PC-9 (cell line): ENCODE measurements at regions not wholly inside any gene's neighbourhood (a gene's known extent, or its start where the extent isn't known, plus 50 kb on each side); places are given as distances from the start of the nearest gene placed in this dataset.
A peak's percentile ranks its signal among the peaks of the same experiment; 100 is the strongest.

Experiments used
- BruUV-seq: library from RNA; stranded (reverse); fragments of 400-500 nt; replicated peaks from 2 replicates; lab custom pipeline; 2021; lab: Mats Ljungman, UMichigan
- CTCF ChIA-PET: fragments of 300-600 bp; sonication (Branson Sonifier 250); formaldehyde crosslinking; loops from one replicate; lab custom pipeline; 2022; ENCODE audit warnings: antibody characterized with exemption; lab: Charles Lee
- POLR2A ChIA-PET: fragments of 300-600 bp; sonication (Branson Sonifier 250); formaldehyde crosslinking; loops from one replicate; lab custom pipeline; 2022; ENCODE audit warnings: antibody characterized with exemption; ENCODE audit not compliant: unreplicated experiment; lab: Charles Lee
- DNase-seq, 2 experiments: peaks; one replicate each; pipeline versions ENCODE4 v3.0.0 to v3.0.0-alpha.2; 2015 to 2022; ENCODE audit warnings: mixed read lengths in 1 of 2
- H2AFZ ChIP-seq: fragments of 200-600 bp; sonication (generic); 2 replicates; pipeline ENCODE4 v1.8.1; 2017; ENCODE audit warnings: antibody characterized with exemption
- H3F3A ChIP-seq: fragments of 200-600 bp; sonication (generic); 2 replicates; pipeline ENCODE4 v1.8.1; 2017; ENCODE audit warnings: antibody characterized with exemption, mild to moderate bottlenecking, low read depth; ENCODE audit not compliant: insufficient read depth
- H3K27ac ChIP-seq: fragments of 200-600 bp; sonication (generic); 2 replicates; pipeline ENCODE4 v1.6.1; 2016; ENCODE audit warnings: mixed run types
- H3K27me3 ChIP-seq: fragments of 200-600 bp; sonication (generic); 2 replicates; pipeline ENCODE4 v1.6.1; 2016; ENCODE audit warnings: low read depth, mixed run types; ENCODE audit not compliant: insufficient read depth
- H3K36me3 ChIP-seq: fragments of 200-600 bp; sonication (generic); 2 replicates; pipeline ENCODE4 v1.6.1; 2016; ENCODE audit warnings: low read depth, mixed run types
- H3K4me1 ChIP-seq: fragments of 200-600 bp; sonication (generic); replicated peaks from 2 replicates; pipeline ENCODE4 v1.6.1; 2016; ENCODE audit warnings: mixed run types; ENCODE audit not compliant: insufficient read depth
- H3K4me2 ChIP-seq: fragments of 200-600 bp; sonication (generic); 2 replicates; pipeline ENCODE4 v1.6.1; 2017; ENCODE audit warnings: mixed run types
- H3K4me3 ChIP-seq: fragments of 200-600 bp; sonication (generic); 2 replicates; pipeline ENCODE4 v1.6.1; 2016; ENCODE audit warnings: mixed run types
- H3K79me2 ChIP-seq: fragments of 200-600 bp; sonication (generic); 2 replicates; pipeline ENCODE4 v1.6.1; 2017; ENCODE audit warnings: low read depth, mixed run types
- H3K9me2 ChIP-seq: fragments of 200-600 bp; sonication (generic); 2 replicates; pipeline ENCODE4 v1.8.1; 2017; ENCODE audit warnings: mild to moderate bottlenecking; ENCODE audit not compliant: insufficient read depth
- H3K9me3 ChIP-seq: fragments of 200-600 bp; sonication (generic); 2 replicates; pipeline ENCODE4 v1.8.1; 2016; ENCODE audit warnings: low read depth; ENCODE audit not compliant: insufficient read depth
- H4K20me1 ChIP-seq: fragments of 200-600 bp; sonication (generic); 2 replicates; pipeline ENCODE4 v1.8.1; 2017; ENCODE audit not compliant: insufficient read depth
- EZH2 ChIP-seq: fragments of 200-600 bp; sonication (generic); IDR thresholded peaks from 2 replicates; pipeline ENCODE4 v1.8.0; 2017; ENCODE audit warnings: antibody characterized with exemption, low read depth
- intact Hi-C: fragments of 100-400 bp; cut with micrococcal nuclease; formaldehyde crosslinking; loops from one replicate; pipeline ENCODE4 v1.10.0; 2022; ENCODE audit not compliant: unreplicated experiment
- TF ChIP-seq, protein P1 (sequence below): fragments of 200-600 bp; sonication (generic); conservative IDR thresholded peaks from 2 replicates; pipeline ENCODE4 v1.6.1; 2017; ENCODE audit warnings: mixed run types, antibody characterized with exemption, mild to moderate bottlenecking, moderate library complexity

DNA sequence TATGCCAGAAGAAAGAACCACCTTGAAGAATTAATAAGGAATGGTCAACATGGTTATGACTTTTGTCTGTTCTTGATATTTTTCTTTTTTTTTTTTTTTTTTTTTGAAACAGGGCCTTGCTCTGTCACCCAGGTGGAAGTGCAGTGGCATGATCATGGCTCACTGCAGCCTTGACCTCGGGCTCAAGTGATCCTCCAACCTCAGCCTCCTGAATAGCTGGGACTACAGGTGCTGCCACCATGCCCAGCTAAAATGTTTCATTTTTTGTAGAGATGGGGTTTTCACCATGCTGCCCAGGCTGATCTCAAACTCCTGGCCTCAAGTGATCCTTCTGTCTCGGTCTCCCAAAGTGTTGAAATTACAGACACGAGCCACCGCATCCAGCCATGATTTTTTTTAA, 53.4 kb upstream of the ACSL3 start:
- H3K27ac ChIP-seq, result peak overlapping the region; percentile 79
- POLR2A ChIA-PET, result interaction anchor here (0.7 kb wide), 1 partner anchor 50 kb away, joined by 3 read pairs; no protein-coding TSS in a partner anchor
- TF ChIP-seq EZH2, result no peak
- TF ChIP-seq, protein P1, sequence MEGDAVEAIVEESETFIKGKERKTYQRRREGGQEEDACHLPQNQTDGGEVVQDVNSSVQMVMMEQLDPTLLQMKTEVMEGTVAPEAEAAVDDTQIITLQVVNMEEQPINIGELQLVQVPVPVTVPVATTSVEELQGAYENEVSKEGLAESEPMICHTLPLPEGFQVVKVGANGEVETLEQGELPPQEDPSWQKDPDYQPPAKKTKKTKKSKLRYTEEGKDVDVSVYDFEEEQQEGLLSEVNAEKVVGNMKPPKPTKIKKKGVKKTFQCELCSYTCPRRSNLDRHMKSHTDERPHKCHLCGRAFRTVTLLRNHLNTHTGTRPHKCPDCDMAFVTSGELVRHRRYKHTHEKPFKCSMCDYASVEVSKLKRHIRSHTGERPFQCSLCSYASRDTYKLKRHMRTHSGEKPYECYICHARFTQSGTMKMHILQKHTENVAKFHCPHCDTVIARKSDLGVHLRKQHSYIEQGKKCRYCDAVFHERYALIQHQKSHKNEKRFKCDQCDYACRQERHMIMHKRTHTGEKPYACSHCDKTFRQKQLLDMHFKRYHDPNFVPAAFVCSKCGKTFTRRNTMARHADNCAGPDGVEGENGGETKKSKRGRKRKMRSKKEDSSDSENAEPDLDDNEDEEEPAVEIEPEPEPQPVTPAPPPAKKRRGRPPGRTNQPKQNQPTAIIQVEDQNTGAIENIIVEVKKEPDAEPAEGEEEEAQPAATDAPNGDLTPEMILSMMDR, result no peak
- H3K4me2 ChIP-seq, result peak overlapping the region; percentile 67
- peaks cover 32% of the 10 kb centered on the region for H3K4me1 ChIP-seq
- no peak overlapping the region for H2AFZ ChIP-seq
- BruUV-seq, result no TSS peak
- intact Hi-C loops, result loop anchor here (5.0 kb wide), 1 partner anchor 35 kb away; no protein-coding TSS in a partner anchor
- no peaks in the 10 kb centered on the region for H3K36me3 ChIP-seq
- H4K20me1 ChIP-seq, result no peaks in the 10 kb centered on the region
- H3K9me3 ChIP-seq, result no peaks in the 10 kb centered on the region; the same call in 1 of the 2 replicates
- no peaks in the 10 kb centered on the region for H3K9me2 ChIP-seq
- no peak for DNase-seq
- peaks cover 25% of the 10 kb centered on the region for H3F3A ChIP-seq
- no peaks in the 10 kb centered on the region for H3K79me2 ChIP-seq
- H3K27me3 ChIP-seq, result no peaks in the 10 kb centered on the region
- no peak overlapping the region for H3K4me3 ChIP-seq
- CTCF ChIA-PET, result interaction anchor here (0.6 kb wide), 1 partner anchor 98 kb away, joined by 5 read pairs; no protein-coding TSS in a partner anchor

DNA sequence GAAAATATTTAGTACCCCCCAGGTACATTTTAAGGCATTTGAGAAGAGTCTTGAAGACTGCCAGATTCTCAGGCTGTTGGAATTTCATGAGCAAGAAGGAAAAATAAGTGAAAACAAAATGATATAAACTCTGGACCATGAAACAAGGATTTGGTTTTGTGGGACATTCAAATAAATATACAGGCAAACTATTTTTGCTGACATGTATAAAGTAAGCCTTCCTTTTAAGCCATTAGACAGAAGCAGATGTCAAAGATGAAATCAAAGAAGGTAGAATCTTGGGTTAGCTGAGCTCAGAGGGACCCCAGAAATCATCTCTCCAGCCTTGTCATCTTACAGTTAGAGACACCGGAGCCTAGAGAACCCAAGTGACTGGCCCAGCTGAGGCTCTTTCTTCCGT, 51.3 kb upstream of the ACSL3 start:
- Histone ChIP-seq H3K36me3 (no peaks in the 10 kb centered on the region), H3K9me2 (no peaks in the 10 kb centered on the region), H3F3A (peaks cover 44% of the 10 kb centered on the region), H3K27ac (no peak overlapping the region), H2AFZ (no peak overlapping the region), H3K9me3 (no peaks in the 10 kb centered on the region; the same call in 1 of the 2 replicates), H3K4me1 (peaks cover 51% of the 10 kb centered on the region), H4K20me1 (no peaks in the 10 kb centered on the region), H3K79me2 (no peaks in the 10 kb centered on the region), H3K4me3 (no peak overlapping the region), H3K27me3 (no peaks in the 10 kb centered on the region), H3K4me2 (no peak overlapping the region)
- no TSS peak for BruUV-seq
- intact Hi-C loops, result loop anchor here (5.0 kb wide), 1 partner anchor 33 kb away; no protein-coding TSS in a partner anchor
- ChIA-PET CTCF (no interaction called here), POLR2A (no interaction called here)
- DNase-seq, result no peak
- TF ChIP-seq, protein P1, result no peak
- TF ChIP-seq EZH2, result no peak

DNA sequence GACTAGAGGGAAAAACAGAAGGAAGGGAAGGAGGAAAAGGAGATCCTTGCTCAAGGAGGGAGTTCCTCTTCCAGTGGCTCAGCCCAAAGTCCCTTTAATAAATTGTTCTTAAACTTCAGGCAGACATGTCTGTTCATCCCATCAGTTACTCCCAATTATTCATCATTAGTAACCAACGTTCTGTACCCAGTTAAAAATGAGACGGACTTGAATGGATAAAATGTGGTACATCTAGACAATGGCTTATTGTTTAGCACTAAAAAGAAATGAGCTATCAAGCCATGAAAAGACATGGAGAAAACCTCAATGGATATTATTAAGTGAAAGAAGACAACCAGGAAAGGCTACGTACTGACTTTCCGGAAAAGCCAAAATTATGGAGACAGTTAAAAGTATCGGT, 50.8 kb upstream of the ACSL3 start:
- Histone ChIP-seq H4K20me1 (no peaks in the 10 kb centered on the region), H2AFZ (no peak overlapping the region), H3K36me3 (no peaks in the 10 kb centered on the region), H3K4me2 (no peak overlapping the region), H3K27ac (no peak overlapping the region), H3K4me1 (peaks cover 47% of the 10 kb centered on the region), H3F3A (peaks cover 44% of the 10 kb centered on the region), H3K27me3 (no peaks in the 10 kb centered on the region), H3K4me3 (no peak overlapping the region), H3K9me3 (no peaks in the 10 kb centered on the region; the same call in 1 of the 2 replicates), H3K9me2 (no peaks in the 10 kb centered on the region), H3K79me2 (no peaks in the 10 kb centered on the region)
- intact Hi-C loops, result no loop called here
- CTCF ChIA-PET, result no interaction called here
- POLR2A ChIA-PET, result no interaction called here
- BruUV-seq, result no TSS peak
- DNase-seq, result no peak
- no peak for TF ChIP-seq EZH2
- TF ChIP-seq, protein P1, result no peak
